ENCODE measurements at regions not wholly inside any gene's neighbourhood (a gene's known extent, or its start where the extent isn't known, plus 50 kb on each side); places are given as distances from the start of the nearest gene placed in this dataset.

DNA sequence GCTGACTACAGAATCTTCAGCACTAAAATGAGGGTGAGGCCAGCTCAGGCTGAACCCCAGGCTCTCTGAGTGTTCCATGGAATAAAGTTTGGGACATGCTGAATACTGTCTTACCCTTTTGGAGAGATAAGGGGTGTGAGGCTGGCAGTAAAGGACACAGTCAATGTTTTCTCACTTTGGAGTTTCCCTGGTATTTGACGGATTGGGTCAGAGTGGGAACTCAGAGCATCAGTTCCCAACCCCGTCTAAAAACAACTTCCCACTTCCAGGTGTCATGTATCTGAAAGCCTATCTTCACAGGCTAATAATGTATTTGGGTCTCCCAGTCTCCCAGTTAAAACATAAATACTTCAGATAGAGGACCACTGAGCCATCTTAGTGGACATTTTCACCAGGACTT is 180.7 kb downstream of the TLE3 start:
- peaks cover 0 to 3% of the 10 kb centered on the region in 2 donors for H3K27me3 Mint-ChIP-seq (ENCODE audit: low read depth in 2 of 2)
- Histone ChIP-seq H3K27ac (ENCODE audit: low read length) (no peak overlapping the region), H3K36me3 (ENCODE audit: control insufficient read depth, insufficient read depth, low read length) (no peaks in the 10 kb centered on the region), H3K4me1 (ENCODE audit: control insufficient read depth, insufficient read depth, low read length) (no peaks in the 10 kb centered on the region), H3K9me3 (ENCODE audit: control insufficient read depth, insufficient read depth, low read length) (no peaks in the 10 kb centered on the region), H3K4me3 (ENCODE audit: low read length) (no peak overlapping the region), H3K27me3 (ENCODE audit: control insufficient read depth, insufficient read depth, low read length) (no peaks in the 10 kb centered on the region)
- ATAC-seq, result no peak
- peaks cover 0 to 5% of the 10 kb centered on the region in 2 donors for H3K4me1 Mint-ChIP-seq
- no peaks in the 10 kb centered on the region for H3K36me3 Mint-ChIP-seq
- H3K9me3 Mint-ChIP-seq, result no peaks in the 10 kb centered on the region
- DNase-seq, result no peak
- H3K27ac Mint-ChIP-seq, result no peak overlapping the region
- H3K4me3 Mint-ChIP-seq, result no peak overlapping the region
- no peak for TF ChIP-seq CTCF (IDR thresholded peaks at IDR 0.05)
- 63% methylated on average over 1 of the region's 2 CpGs for WGBS (ENCODE audit: insufficient coverage)
- intact Hi-C loops (cut with micrococcal nuclease), result no loop called here

GRCh38 chr15:69919816-69920215 is 177.9 kb downstream of the TLE3 start:
- Histone ChIP-seq H3K27ac (ENCODE audit: low read length) (no peak overlapping the region), H3K27me3 (ENCODE audit: control insufficient read depth, insufficient read depth, low read length) (no peaks in the 10 kb centered on the region), H3K36me3 (ENCODE audit: control insufficient read depth, insufficient read depth, low read length) (no peaks in the 10 kb centered on the region), H3K9me3 (ENCODE audit: control insufficient read depth, insufficient read depth, low read length) (peaks cover under 1% of the 10 kb centered on the region), H3K4me1 (ENCODE audit: control insufficient read depth, insufficient read depth, low read length) (no peaks in the 10 kb centered on the region), H3K4me3 (ENCODE audit: low read length) (no peak overlapping the region)
- Mint-ChIP-seq H3K4me1 (peaks cover 0 to 5% of the 10 kb centered on the region in 2 donors), H3K27me3 (ENCODE audit: low read depth in 2 of 2) (peaks cover 11 to 21% of the 10 kb centered on the region in 2 donors), H3K27ac (no peak overlapping the region), H3K4me3 (no peak overlapping the region), H3K9me3 (peaks cover 4 to 5% of the 10 kb centered on the region in 2 donors), H3K36me3 (peaks cover 16% of the 10 kb centered on the region)
- no peak for TF ChIP-seq CTCF (IDR thresholded peaks at IDR 0.05)
- DNase-seq (no peak), ATAC-seq (no peak)
- intact Hi-C loops (cut with micrococcal nuclease), result no loop called here
- 80% methylated on average over 5 of the region's 5 CpGs for WGBS (ENCODE audit: insufficient coverage)

DNA sequence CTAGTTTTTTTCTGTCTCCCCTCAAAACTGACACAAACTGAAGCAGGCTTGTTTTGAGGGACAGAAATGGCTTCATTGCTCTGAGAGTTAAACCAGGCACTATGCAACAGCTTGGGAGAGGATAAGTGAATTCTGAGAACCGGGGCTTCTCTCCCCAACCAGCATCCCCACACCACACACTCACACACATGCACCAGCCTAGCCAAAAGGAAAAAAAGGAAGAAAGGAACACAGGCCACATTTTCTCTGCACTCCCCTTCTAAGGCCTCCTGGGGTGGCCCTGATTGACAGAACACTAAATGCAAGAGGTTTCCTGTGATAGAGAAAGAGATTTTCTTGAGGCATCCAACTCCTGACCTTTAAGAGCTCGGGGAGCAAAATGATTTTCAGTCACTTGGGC is 177.5 kb downstream of the TLE3 start:
- Mint-ChIP-seq H3K36me3 (peaks cover 20% of the 10 kb centered on the region), H3K27ac (no peak overlapping the region), H3K4me1 (peaks cover 0 to 5% of the 10 kb centered on the region in 2 donors), H3K27me3 (ENCODE audit: low read depth in 2 of 2) (peaks cover 11 to 21% of the 10 kb centered on the region in 2 donors), H3K4me3 (no peak overlapping the region), H3K9me3 (peaks cover 4 to 5% of the 10 kb centered on the region in 2 donors)
- Histone ChIP-seq H3K36me3 (ENCODE audit: control insufficient read depth, insufficient read depth, low read length) (no peaks in the 10 kb centered on the region), H3K9me3 (ENCODE audit: control insufficient read depth, insufficient read depth, low read length) (peaks cover 5% of the 10 kb centered on the region), H3K27ac (ENCODE audit: low read length) (no peak overlapping the region), H3K4me1 (ENCODE audit: control insufficient read depth, insufficient read depth, low read length) (no peaks in the 10 kb centered on the region), H3K4me3 (ENCODE audit: low read length) (no peak overlapping the region), H3K27me3 (ENCODE audit: control insufficient read depth, insufficient read depth, low read length) (no peaks in the 10 kb centered on the region)
- ATAC-seq (no peak), DNase-seq (no peak)
- TF ChIP-seq CTCF (IDR thresholded peaks at IDR 0.05), result no peak
- WGBS (ENCODE audit: insufficient coverage), result 21% methylated on average over 2 of the region's 2 CpGs
- intact Hi-C loops (cut with micrococcal nuclease), result no loop called here
